ENCODE measurements at regions not wholly inside any gene's neighbourhood (a gene's known extent, or its start where the extent isn't known, plus 50 kb on each side); places are given as distances from the start of the nearest gene placed in this dataset.

- H3K4me1 ChIP-seq (ENCODE audit: control insufficient read depth in 2 of 2, insufficient read depth in 2 of 2, low read length in 2 of 2) = no peaks in the 10 kb centered on the region
- H3K27me3 ChIP-seq (ENCODE audit: control insufficient read depth in 2 of 2, insufficient read depth in 1 of 2, low read length in 1 of 2) = no peaks in the 10 kb centered on the region
- H3K27ac ChIP-seq (ENCODE audit: low read depth in 1 of 2, low read length in 1 of 2) = no peak overlapping the region
- H3K36me3 ChIP-seq (ENCODE audit: control insufficient read depth in 2 of 2, insufficient read depth in 2 of 2, low read length in 1 of 2) = no peaks in the 10 kb centered on the region
- 97% methylated on average over 1 of the region's 1 CpG for WGBS
- H3K4me3 ChIP-seq (ENCODE audit: low read length in 2 of 2) = no peak overlapping the region
- no peak for DNase-seq (ENCODE audit: low read depth in 6 of 9, low spot score in 9 of 9)
- no peaks in the 10 kb centered on the region for H3K9me3 ChIP-seq (ENCODE audit: control insufficient read depth in 2 of 2, insufficient read depth in 1 of 2, low read length in 1 of 2)
Measured at GRCh38 chr21:16186742-16187141, 457.0 kb downstream of the USP25 start.

- Histone ChIP-seq H3K4me1 (ENCODE audit: control insufficient read depth in 2 of 2, insufficient read depth in 2 of 2, low read length in 2 of 2) (no peaks in the 10 kb centered on the region), H3K9me3 (ENCODE audit: control insufficient read depth in 2 of 2, insufficient read depth in 1 of 2, low read length in 1 of 2) (no peaks in the 10 kb centered on the region), H3K36me3 (ENCODE audit: control insufficient read depth in 2 of 2, insufficient read depth in 2 of 2, low read length in 1 of 2) (no peaks in the 10 kb centered on the region), H3K27me3 (ENCODE audit: control insufficient read depth in 2 of 2, insufficient read depth in 1 of 2, low read length in 1 of 2) (no peaks in the 10 kb centered on the region), H3K27ac (ENCODE audit: low read depth in 1 of 2, low read length in 1 of 2) (no peak overlapping the region), H3K4me3 (ENCODE audit: low read length in 2 of 2) (no peak overlapping the region)
- WGBS = 98% methylated on average over 2 of the region's 2 CpGs
- no peak for DNase-seq (ENCODE audit: low read depth in 6 of 9, low spot score in 9 of 9)
Measured at GRCh38 chr21:16187603-16188301, 458.0 kb downstream of the USP25 start.

GRCh38 chr21:16192902-16193301 is 463.1 kb downstream of the USP25 start:
- H3K4me1 ChIP-seq (ENCODE audit: control insufficient read depth in 2 of 2, insufficient read depth in 2 of 2, low read length in 2 of 2) = peaks cover 0 to 5% of the 10 kb centered on the region in 2 donors
- 93% methylated on average over 2 of the region's 2 CpGs for WGBS
- no peaks in the 10 kb centered on the region for H3K36me3 ChIP-seq (ENCODE audit: control insufficient read depth in 2 of 2, insufficient read depth in 2 of 2, low read length in 1 of 2)
- H3K4me3 ChIP-seq (ENCODE audit: low read length in 2 of 2) = no peak overlapping the region
- H3K9me3 ChIP-seq (ENCODE audit: control insufficient read depth in 2 of 2, insufficient read depth in 1 of 2, low read length in 1 of 2) = no peaks in the 10 kb centered on the region
- DNase-seq (ENCODE audit: low read depth in 6 of 9, low spot score in 9 of 9) = no peak
- H3K27ac ChIP-seq (ENCODE audit: low read depth in 1 of 2, low read length in 1 of 2) = no peak overlapping the region
- H3K27me3 ChIP-seq (ENCODE audit: control insufficient read depth in 2 of 2, insufficient read depth in 1 of 2, low read length in 1 of 2) = no peaks in the 10 kb centered on the region

- Histone ChIP-seq H3K27ac (ENCODE audit: low read depth in 1 of 2, low read length in 1 of 2) (peak overlapping the region in 1 of 2 donors; percentile 72), H3K27me3 (ENCODE audit: control insufficient read depth in 2 of 2, insufficient read depth in 1 of 2, low read length in 1 of 2) (no peaks in the 10 kb centered on the region), H3K36me3 (ENCODE audit: control insufficient read depth in 2 of 2, insufficient read depth in 2 of 2, low read length in 1 of 2) (no peaks in the 10 kb centered on the region), H3K4me3 (ENCODE audit: low read length in 2 of 2) (no peak overlapping the region), H3K4me1 (ENCODE audit: control insufficient read depth in 2 of 2, insufficient read depth in 2 of 2, low read length in 2 of 2) (peaks cover 0 to 5% of the 10 kb centered on the region in 2 donors), H3K9me3 (ENCODE audit: control insufficient read depth in 2 of 2, insufficient read depth in 1 of 2, low read length in 1 of 2) (no peaks in the 10 kb centered on the region)
- WGBS = 19% methylated on average over 2 of the region's 2 CpGs
- no peak for DNase-seq (ENCODE audit: low read depth in 6 of 9, low spot score in 9 of 9)
Measured at GRCh38 chr21:16193496-16194094, 463.8 kb downstream of the USP25 start.

GRCh38 chr21:16194095-16194787 is 464.5 kb downstream of the USP25 start:
- H3K27ac ChIP-seq (ENCODE audit: low read depth in 1 of 2, low read length in 1 of 2) = peak overlapping the region; percentile 49 to 72
- DNase-seq (ENCODE audit: low read depth in 6 of 9, low spot score in 9 of 9) = peak in 7 of 9 donors; percentile 38 to 79 (median 50)
- no peaks in the 10 kb centered on the region for H3K36me3 ChIP-seq (ENCODE audit: control insufficient read depth in 2 of 2, insufficient read depth in 2 of 2, low read length in 1 of 2)
- WGBS = 4% methylated on average over 9 of the region's 9 CpGs
- no peaks in the 10 kb centered on the region for H3K27me3 ChIP-seq (ENCODE audit: control insufficient read depth in 2 of 2, insufficient read depth in 1 of 2, low read length in 1 of 2)
- H3K4me3 ChIP-seq (ENCODE audit: low read length in 2 of 2) = peak overlapping the region; percentile 28 to 41
- H3K4me1 ChIP-seq (ENCODE audit: control insufficient read depth in 2 of 2, insufficient read depth in 2 of 2, low read length in 2 of 2) = peaks cover 0 to 5% of the 10 kb centered on the region in 2 donors
- no peaks in the 10 kb centered on the region for H3K9me3 ChIP-seq (ENCODE audit: control insufficient read depth in 2 of 2, insufficient read depth in 1 of 2, low read length in 1 of 2)

- WGBS = 5% methylated on average over 9 of the region's 9 CpGs
- Histone ChIP-seq H3K9me3 (ENCODE audit: control insufficient read depth in 2 of 2, insufficient read depth in 1 of 2, low read length in 1 of 2) (no peaks in the 10 kb centered on the region), H3K4me3 (ENCODE audit: low read length in 2 of 2) (peak overlapping the region; percentile 28 to 41), H3K4me1 (ENCODE audit: control insufficient read depth in 2 of 2, insufficient read depth in 2 of 2, low read length in 2 of 2) (peaks cover 0 to 5% of the 10 kb centered on the region in 2 donors), H3K27me3 (ENCODE audit: control insufficient read depth in 2 of 2, insufficient read depth in 1 of 2, low read length in 1 of 2) (no peaks in the 10 kb centered on the region), H3K27ac (ENCODE audit: low read depth in 1 of 2, low read length in 1 of 2) (peak overlapping the region in 1 of 2 donors; percentile 72), H3K36me3 (ENCODE audit: control insufficient read depth in 2 of 2, insufficient read depth in 2 of 2, low read length in 1 of 2) (no peaks in the 10 kb centered on the region)
- DNase-seq (ENCODE audit: low read depth in 6 of 9, low spot score in 9 of 9) = peak in 3 of 9 donors; percentile 9 to 29 (median 13)
Measured at GRCh38 chr21:16194788-16195537, 465.2 kb downstream of the USP25 start.

- 5% methylated on average over 4 of the region's 4 CpGs for WGBS
- no peaks in the 10 kb centered on the region for H3K9me3 ChIP-seq (ENCODE audit: control insufficient read depth in 2 of 2, insufficient read depth in 1 of 2, low read length in 1 of 2)
- H3K36me3 ChIP-seq (ENCODE audit: control insufficient read depth in 2 of 2, insufficient read depth in 2 of 2, low read length in 1 of 2) = no peaks in the 10 kb centered on the region
- peak in 3 of 9 donors; percentile 23 to 64 (median 44) for DNase-seq (ENCODE audit: low read depth in 6 of 9, low spot score in 9 of 9)
- peaks cover 0 to 5% of the 10 kb centered on the region in 2 donors for H3K4me1 ChIP-seq (ENCODE audit: control insufficient read depth in 2 of 2, insufficient read depth in 2 of 2, low read length in 2 of 2)
- H3K4me3 ChIP-seq (ENCODE audit: low read length in 2 of 2) = peak overlapping the region in 1 of 2 donors; percentile 41
- peak overlapping the region in 1 of 2 donors; percentile 72 for H3K27ac ChIP-seq (ENCODE audit: low read depth in 1 of 2, low read length in 1 of 2)
- no peaks in the 10 kb centered on the region for H3K27me3 ChIP-seq (ENCODE audit: control insufficient read depth in 2 of 2, insufficient read depth in 1 of 2, low read length in 1 of 2)
Measured at GRCh38 chr21:16195538-16195910, 465.7 kb downstream of the USP25 start.

- H3K4me3 ChIP-seq (ENCODE audit: low read length in 2 of 2) = peak overlapping the region in 1 of 2 donors; percentile 41
- H3K4me1 ChIP-seq (ENCODE audit: control insufficient read depth in 2 of 2, insufficient read depth in 2 of 2, low read length in 2 of 2) = peaks cover 0 to 5% of the 10 kb centered on the region in 2 donors
- peak in 1 of 9 donors; percentile 38 for DNase-seq (ENCODE audit: low read depth in 6 of 9, low spot score in 9 of 9)
- no peaks in the 10 kb centered on the region for H3K27me3 ChIP-seq (ENCODE audit: control insufficient read depth in 2 of 2, insufficient read depth in 1 of 2, low read length in 1 of 2)
- no peaks in the 10 kb centered on the region for H3K9me3 ChIP-seq (ENCODE audit: control insufficient read depth in 2 of 2, insufficient read depth in 1 of 2, low read length in 1 of 2)
- 18% methylated on average over 2 of the region's 2 CpGs for WGBS
- H3K36me3 ChIP-seq (ENCODE audit: control insufficient read depth in 2 of 2, insufficient read depth in 2 of 2, low read length in 1 of 2) = no peaks in the 10 kb centered on the region
- H3K27ac ChIP-seq (ENCODE audit: low read depth in 1 of 2, low read length in 1 of 2) = peak overlapping the region in 1 of 2 donors; percentile 66
Measured at GRCh38 chr21:16196001-16196400, 466.2 kb downstream of the USP25 start.
